HG02884 (cell line): ENCODE measurements at regions not wholly inside any gene's neighbourhood (a gene's known extent, or its start where the extent isn't known, plus 50 kb on each side); places are given as distances from the start of the nearest gene placed in this dataset.
"Not testable (repeated sequence)": the region's sequence is repeated elsewhere in the genome, so short reads cannot be mapped to it uniquely, and the experiment has no call there.

Experiments
- ATAC-seq: cut with Tn5 transposase; IDR thresholded peaks from one replicate; pipeline ENCODE4 v1.9.1; 2021; ENCODE audit warnings: mild to moderate bottlenecking, moderate library complexity; ENCODE audit not compliant: unreplicated experiment

GRCh38 chr2:171266102-171266501, 105.4 kb upstream of the TLK1 start:
- ATAC-seq: no peak

GRCh38 chr2:171261529-171261928, 100.8 kb upstream of the TLK1 start:
- not testable (repeated sequence) for ATAC-seq

- ATAC-seq: no peak
Measured at GRCh38 chr2:171260471-171261424, 100.1 kb upstream of the TLK1 start.

- ATAC-seq: no peak
Measured at GRCh38 chr2:171254666-171255065, 94.0 kb upstream of the TLK1 start.

- ATAC-seq: no peak
Measured at GRCh38 chr2:171253900-171254650, 93.4 kb upstream of the TLK1 start.

- ATAC-seq: no peak
Measured at GRCh38 chr2:171253279-171253678, 92.6 kb upstream of the TLK1 start.

- no peak for ATAC-seq
Measured at GRCh38 chr2:171249689-171250088, 89.0 kb upstream of the TLK1 start.

GRCh38 chr2:171247741-171248662, 87.3 kb upstream of the TLK1 start:
- peak; percentile 69 for ATAC-seq

GRCh38 chr2:171244970-171245782, 84.5 kb upstream of the TLK1 start:
- no peak for ATAC-seq

- ATAC-seq: no peak
Measured at GRCh38 chr2:171244466-171244969, 83.8 kb upstream of the TLK1 start.

GRCh38 chr2:171241771-171242170, 81.1 kb upstream of the TLK1 start:
- ATAC-seq: no peak

GRCh38 chr2:171238946-171239345, 78.3 kb upstream of the TLK1 start:
- ATAC-seq: no peak

GRCh38 chr2:171237751-171238505, 77.2 kb upstream of the TLK1 start:
- ATAC-seq: no peak

GRCh38 chr2:171235262-171235881, 74.7 kb upstream of the TLK1 start:
- ATAC-seq: no peak

GRCh38 chr2:171230176-171230575, 69.5 kb upstream of the TLK1 start:
- ATAC-seq: no peak

GRCh38 chr2:171228826-171229225, 68.1 kb upstream of the TLK1 start:
- ATAC-seq: no peak

GRCh38 chr2:171227066-171227782, 66.5 kb upstream of the TLK1 start:
- ATAC-seq: no peak

GRCh38 chr2:171226461-171226860, 65.8 kb upstream of the TLK1 start:
- ATAC-seq: no peak
